ENCODE measurements at regions not wholly inside any gene's neighbourhood (a gene's known extent, or its start where the extent isn't known, plus 50 kb on each side); places are given as distances from the start of the nearest gene placed in this dataset.
"Not testable (repeated sequence)": the region's sequence is repeated elsewhere in the genome, so short reads cannot be mapped to it uniquely, and the experiment has no call there.

- no peaks in the 10 kb centered on the region for H3K36me3 ChIP-seq
- no peak for DNase-seq
- no peak for TF ChIP-seq CTCF (IDR thresholded peaks at IDR 0.05; ENCODE audit: low read depth, low read length)
- H3K9me3 ChIP-seq, result no peaks in the 10 kb centered on the region
- H3K4me1 ChIP-seq, result no peaks in the 10 kb centered on the region
- H3K27me3 ChIP-seq, result no peaks in the 10 kb centered on the region
- H3K4me3 ChIP-seq (ENCODE audit: low read depth, low read length), result no peak overlapping the region
Observed at GRCh38 chr3:152139651-152140050, 129.1 kb upstream of the MBNL1 start.

GRCh38 chr3:152146461-152146860 is 122.3 kb upstream of the MBNL1 start:
- TF ChIP-seq CTCF (IDR thresholded peaks at IDR 0.05; ENCODE audit: low read depth, low read length), result no peak
- Histone ChIP-seq H3K36me3 (no peaks in the 10 kb centered on the region), H3K9me3 (no peaks in the 10 kb centered on the region), H3K4me3 (ENCODE audit: low read depth, low read length) (no peak overlapping the region), H3K27me3 (0 out of 2 replicates have a peak, but pooled peaks cover 8% of the 10 kb centered on the region), H3K4me1 (no peaks in the 10 kb centered on the region)
- DNase-seq, result no peak

GRCh38 chr3:152147748-152148147 is 121.0 kb upstream of the MBNL1 start:
- Histone ChIP-seq H3K4me1 (no peaks in the 10 kb centered on the region), H3K9me3 (no peaks in the 10 kb centered on the region), H3K36me3 (no peaks in the 10 kb centered on the region), H3K4me3 (ENCODE audit: low read depth, low read length) (no peak overlapping the region), H3K27me3 (0 out of 2 replicates have a peak, but pooled peaks cover 8% of the 10 kb centered on the region)
- DNase-seq, result no peak
- no peak for TF ChIP-seq CTCF (IDR thresholded peaks at IDR 0.05; ENCODE audit: low read depth, low read length)

- no peaks in the 10 kb centered on the region for H3K4me1 ChIP-seq
- no peak for DNase-seq
- H3K36me3 ChIP-seq, result no peaks in the 10 kb centered on the region
- no peaks in the 10 kb centered on the region for H3K9me3 ChIP-seq
- H3K4me3 ChIP-seq (ENCODE audit: low read depth, low read length), result no peak overlapping the region
- H3K27me3 ChIP-seq, result 0 out of 2 replicates have a peak, but pooled peaks cover 8% of the 10 kb centered on the region
- TF ChIP-seq CTCF (IDR thresholded peaks at IDR 0.05; ENCODE audit: low read depth, low read length), result no peak
Observed at GRCh38 chr3:152148579-152148978, 120.2 kb upstream of the MBNL1 start.

- no peaks in the 10 kb centered on the region for H3K36me3 ChIP-seq
- no peak overlapping the region for H3K4me3 ChIP-seq (ENCODE audit: low read depth, low read length)
- no peak for DNase-seq
- no peak for TF ChIP-seq CTCF (IDR thresholded peaks at IDR 0.05; ENCODE audit: low read depth, low read length)
- H3K9me3 ChIP-seq, result no peaks in the 10 kb centered on the region
- no peaks in the 10 kb centered on the region for H3K4me1 ChIP-seq
- H3K27me3 ChIP-seq, result 0 out of 2 replicates have a peak, but pooled peaks cover 8% of the 10 kb centered on the region
Observed at GRCh38 chr3:152149832-152150231, 118.9 kb upstream of the MBNL1 start.

- Histone ChIP-seq H3K9me3 (no peaks in the 10 kb centered on the region), H3K4me1 (no peaks in the 10 kb centered on the region), H3K36me3 (no peaks in the 10 kb centered on the region), H3K4me3 (ENCODE audit: low read depth, low read length) (no peak overlapping the region), H3K27me3 (peaks cover 12% of the 10 kb centered on the region; the same call in 1 of the 2 replicates)
- no peak for DNase-seq
- TF ChIP-seq CTCF (IDR thresholded peaks at IDR 0.05; ENCODE audit: low read depth, low read length), result no peak
Observed at GRCh38 chr3:152151216-152151876, 117.4 kb upstream of the MBNL1 start.

- DNase-seq, result peak; percentile 4
- H3K4me3 ChIP-seq (ENCODE audit: low read depth, low read length); H3K4me1 ChIP-seq; H3K36me3 ChIP-seq; H3K9me3 ChIP-seq: not testable (repeated sequence)
- peaks cover 12% of the 10 kb centered on the region; the same call in 1 of the 2 replicates for H3K27me3 ChIP-seq
Observed at GRCh38 chr3:152151877-152152765, 116.6 kb upstream of the MBNL1 start.

- not testable (repeated sequence) for DNase-seq
Observed at GRCh38 chr3:152153115-152153514, 115.6 kb upstream of the MBNL1 start.

More at GRCh38 chr3:152153115-152153514, 115.6 kb upstream of the MBNL1 start:
- H3K4me3 ChIP-seq (ENCODE audit: low read depth, low read length); H3K4me1 ChIP-seq; H3K9me3 ChIP-seq; H3K36me3 ChIP-seq: not testable (repeated sequence)
- H3K27me3 ChIP-seq, result peaks cover 12% of the 10 kb centered on the region
